Loucy (cell line): ENCODE measurements at regions not wholly inside any gene's neighbourhood (a gene's known extent, or its start where the extent isn't known, plus 50 kb on each side); places are given as distances from the start of the nearest gene placed in this dataset.

Source experiments
- H2AFZ ChIP-seq: fragments of 200-600 bp; sonication (generic); 2 replicates; pipeline ENCODE4 v1.6.0; 2016; ENCODE audit warnings: antibody characterized with exemption, mild to moderate bottlenecking, low read length, moderate library complexity
- H3F3A ChIP-seq: fragments of 200-600 bp; 2 replicates; pipeline ENCODE4 v1.6.0; 2016; ENCODE audit warnings: antibody characterized with exemption, low read depth, mild to moderate bottlenecking
- H3K27me3 ChIP-seq: fragments of 200-600 bp; sonication (generic); 2 replicates; pipeline ENCODE4 v1.6.1; 2014; ENCODE audit warnings: low read length, mild to moderate bottlenecking; ENCODE audit not compliant: insufficient read depth, poor library complexity, severe bottlenecking
- H3K36me3 ChIP-seq: fragments of 200-600 bp; sonication (generic); 2 replicates; pipeline ENCODE4 v1.6.1; 2016; ENCODE audit warnings: low read length; ENCODE audit not compliant: insufficient read depth
- H3K4me1 ChIP-seq: fragments of 200-600 bp; sonication (generic); 2 replicates; pipeline ENCODE4 v1.5.1; 2014; ENCODE audit warnings: low read length, mild to moderate bottlenecking; ENCODE audit not compliant: insufficient read depth, poor library complexity, severe bottlenecking
- H3K4me2 ChIP-seq: fragments of 200-600 bp; sonication (generic); 2 replicates; pipeline ENCODE4 v1.6.0; 2014; ENCODE audit warnings: antibody characterized with exemption, low read length, low read depth, mild to moderate bottlenecking; ENCODE audit not compliant: poor library complexity, severe bottlenecking
- H3K4me3 ChIP-seq: fragments of 200-600 bp; sonication (generic); 2 replicates; pipeline ENCODE4 v1.5.1; 2014; ENCODE audit warnings: low read length, mild to moderate bottlenecking, mixed read lengths; ENCODE audit not compliant: poor library complexity, severe bottlenecking
- H3K79me2 ChIP-seq: fragments of 200-600 bp; sonication (generic); 2 replicates; pipeline ENCODE4 v1.6.1; 2014; ENCODE audit warnings: low read length; ENCODE audit not compliant: insufficient read depth
- H3K9ac ChIP-seq: fragments of 200-600 bp; sonication (generic); 2 replicates; pipeline ENCODE4 v1.6.0; 2014; ENCODE audit warnings: mild to moderate bottlenecking, low read depth, low read length, moderate library complexity; ENCODE audit not compliant: poor library complexity, severe bottlenecking
- H3K9me2 ChIP-seq: fragments of 200-600 bp; sonication (generic); replicated peaks from 2 replicates; pipeline ENCODE4 v1.6.1; 2016; ENCODE audit warnings: low read depth, low read length, mixed read lengths
- H3K9me3 ChIP-seq: fragments of 200-600 bp; sonication (generic); 2 replicates; pipeline ENCODE4 v1.6.1; 2014; ENCODE audit warnings: mild to moderate bottlenecking, antibody characterized with exemption, low read length, low read depth; ENCODE audit not compliant: insufficient read depth
- H4K20me1 ChIP-seq: fragments of 200-600 bp; sonication (generic); 2 replicates; pipeline ENCODE4 v1.6.0; 2014; ENCODE audit warnings: antibody characterized with exemption, low read length, mild to moderate bottlenecking; ENCODE audit not compliant: insufficient read depth, poor library complexity, severe bottlenecking
- EZH2phosphoT487 ChIP-seq: fragments of 200-600 bp; IDR thresholded peaks from 2 replicates; pipeline ENCODE4 v1.6.1; 2018; ENCODE audit warnings: antibody characterized with exemption, mild to moderate bottlenecking, moderate library complexity, borderline replicate concordance
- TF ChIP-seq, protein P1 (sequence below): fragments of 200-600 bp; sonication (generic); conservative IDR thresholded peaks from 2 replicates; pipeline ENCODE4 v1.5.1; 2014; ENCODE audit warnings: mild to moderate bottlenecking, antibody characterized with exemption, low read length

DNA sequence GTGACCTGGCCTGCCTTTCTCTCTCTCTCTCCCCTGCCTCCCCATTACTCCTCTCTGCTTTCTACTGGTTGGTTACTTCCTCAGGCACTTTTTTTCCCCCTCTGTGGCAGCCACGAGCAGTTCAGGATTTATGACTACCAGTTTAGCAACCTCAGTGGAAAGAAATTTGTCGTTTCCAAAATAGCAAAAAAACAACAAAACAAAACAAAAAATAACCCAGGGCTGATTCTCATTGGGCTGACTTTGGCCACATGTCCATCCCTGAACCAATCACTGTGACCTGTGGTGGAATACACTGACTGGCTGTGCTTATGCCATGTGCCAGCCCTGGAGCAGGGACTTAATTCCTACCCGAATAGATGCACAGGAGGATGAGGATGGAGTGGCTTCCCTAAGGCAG, 137.4 kb downstream of the TFAP2C start:
- no peak for TF ChIP-seq EZH2phosphoT487
- TF ChIP-seq, protein P1, sequence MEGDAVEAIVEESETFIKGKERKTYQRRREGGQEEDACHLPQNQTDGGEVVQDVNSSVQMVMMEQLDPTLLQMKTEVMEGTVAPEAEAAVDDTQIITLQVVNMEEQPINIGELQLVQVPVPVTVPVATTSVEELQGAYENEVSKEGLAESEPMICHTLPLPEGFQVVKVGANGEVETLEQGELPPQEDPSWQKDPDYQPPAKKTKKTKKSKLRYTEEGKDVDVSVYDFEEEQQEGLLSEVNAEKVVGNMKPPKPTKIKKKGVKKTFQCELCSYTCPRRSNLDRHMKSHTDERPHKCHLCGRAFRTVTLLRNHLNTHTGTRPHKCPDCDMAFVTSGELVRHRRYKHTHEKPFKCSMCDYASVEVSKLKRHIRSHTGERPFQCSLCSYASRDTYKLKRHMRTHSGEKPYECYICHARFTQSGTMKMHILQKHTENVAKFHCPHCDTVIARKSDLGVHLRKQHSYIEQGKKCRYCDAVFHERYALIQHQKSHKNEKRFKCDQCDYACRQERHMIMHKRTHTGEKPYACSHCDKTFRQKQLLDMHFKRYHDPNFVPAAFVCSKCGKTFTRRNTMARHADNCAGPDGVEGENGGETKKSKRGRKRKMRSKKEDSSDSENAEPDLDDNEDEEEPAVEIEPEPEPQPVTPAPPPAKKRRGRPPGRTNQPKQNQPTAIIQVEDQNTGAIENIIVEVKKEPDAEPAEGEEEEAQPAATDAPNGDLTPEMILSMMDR: no peak
- Histone ChIP-seq H3K4me2 (no peak overlapping the region), H3K4me3 (no peak overlapping the region), H3F3A (no peaks in the 10 kb centered on the region), H4K20me1 (no peaks in the 10 kb centered on the region), H3K9me3 (peaks cover 7% of the 10 kb centered on the region; the same call in 1 of the 2 replicates), H3K27me3 (no peaks in the 10 kb centered on the region), H3K4me1 (no peaks in the 10 kb centered on the region), H3K79me2 (no peaks in the 10 kb centered on the region), H3K36me3 (no peaks in the 10 kb centered on the region), H2AFZ (no peak overlapping the region), H3K9me2 (no peaks in the 10 kb centered on the region), H3K9ac (no peak overlapping the region)

DNA sequence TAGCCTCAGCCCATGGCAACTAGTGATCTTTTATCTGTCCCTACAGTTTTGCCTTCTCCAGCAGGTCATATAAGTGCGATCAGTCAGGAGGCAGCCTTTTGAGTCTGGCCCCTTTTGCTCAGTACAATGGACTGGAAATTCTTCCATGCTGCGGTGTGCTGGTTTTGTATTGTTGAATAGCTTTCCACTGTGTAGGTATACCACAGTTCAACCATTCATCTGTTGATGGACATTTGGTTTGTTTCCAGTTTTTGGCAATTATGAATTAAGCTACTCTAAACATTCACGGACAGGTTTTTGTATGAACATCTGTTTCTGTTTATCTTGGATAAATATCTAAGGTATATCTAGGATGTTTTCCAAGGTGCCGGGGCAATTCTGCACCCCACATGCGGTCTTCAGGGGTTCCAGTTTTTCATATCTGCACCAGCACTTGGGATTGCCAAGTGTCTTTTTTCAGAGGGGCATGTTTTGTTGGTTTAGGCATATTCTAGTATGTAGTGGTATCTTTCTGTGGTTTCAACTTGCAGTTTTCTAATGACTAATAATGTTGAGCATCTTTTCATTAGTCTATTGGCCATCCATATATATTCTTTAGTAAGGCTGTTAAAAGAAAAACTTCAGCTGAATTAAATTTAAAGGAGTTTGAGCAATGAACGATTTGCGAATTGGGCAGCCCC, 141.0 kb downstream of the TFAP2C start:
- peaks cover 3% of the 10 kb centered on the region; the same call in 1 of the 2 replicates for H3K9me3 ChIP-seq

DNA sequence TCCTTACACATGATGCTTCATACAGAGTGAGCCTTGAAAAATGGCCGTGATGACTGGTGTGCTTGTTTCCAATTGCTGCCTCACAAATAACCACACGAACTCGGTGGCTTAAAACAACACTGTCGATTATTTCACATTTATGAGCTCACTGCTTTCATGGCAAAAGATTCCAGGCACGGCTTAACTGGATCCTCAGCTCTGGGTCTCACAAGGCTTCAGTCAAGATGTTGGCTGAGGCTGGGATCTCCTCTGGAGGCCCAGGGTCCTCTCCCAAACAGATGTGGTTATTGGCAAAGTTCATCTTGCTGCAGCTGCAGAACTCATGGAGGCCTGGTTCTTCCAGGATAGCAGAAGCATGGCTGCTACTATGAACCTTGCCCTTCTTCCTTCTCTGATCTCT, 144.6 kb downstream of the TFAP2C start:
- Histone ChIP-seq H3K9me3 (no peaks in the 10 kb centered on the region), H3K4me1 (no peaks in the 10 kb centered on the region), H3K9ac (no peak overlapping the region), H3K27me3 (no peaks in the 10 kb centered on the region), H4K20me1 (no peaks in the 10 kb centered on the region), H3K36me3 (no peaks in the 10 kb centered on the region), H3K4me3 (no peak overlapping the region), H3K79me2 (no peaks in the 10 kb centered on the region), H2AFZ (no peak overlapping the region), H3F3A (no peaks in the 10 kb centered on the region), H3K9me2 (no peaks in the 10 kb centered on the region), H3K4me2 (no peak overlapping the region)
- no peak for TF ChIP-seq EZH2phosphoT487
- TF ChIP-seq, protein P1: no peak

More for the DNA sequence above, 141.0 kb downstream of the TFAP2C start:
- H4K20me1 ChIP-seq: no peaks in the 10 kb centered on the region
- no peak overlapping the region for H3K4me3 ChIP-seq
- no peaks in the 10 kb centered on the region for H3K9me2 ChIP-seq
- no peaks in the 10 kb centered on the region for H3K79me2 ChIP-seq
- no peaks in the 10 kb centered on the region for H3K4me1 ChIP-seq
- H3K36me3 ChIP-seq: no peaks in the 10 kb centered on the region
- H2AFZ ChIP-seq: no peak overlapping the region
- no peaks in the 10 kb centered on the region for H3F3A ChIP-seq
- TF ChIP-seq, protein P1: no peak
- no peak for TF ChIP-seq EZH2phosphoT487
- H3K4me2 ChIP-seq: no peak overlapping the region
- H3K27me3 ChIP-seq: no peaks in the 10 kb centered on the region
- H3K9ac ChIP-seq: no peak overlapping the region
